ENCODE measurements at regions not wholly inside any gene's neighbourhood (a gene's known extent, or its start where the extent isn't known, plus 50 kb on each side); places are given as distances from the start of the nearest gene placed in this dataset.

- TF ChIP-seq POLR2AphosphoS5 (IDR thresholded peaks at IDR 0.05; ENCODE audit: low read depth, low read length) = no peak
- no peak for TF ChIP-seq POLR2A (IDR thresholded peaks at IDR 0.05; ENCODE audit: low read depth, low read length)
- TF ChIP-seq TAF1 (IDR thresholded peaks at IDR 0.05; ENCODE audit: low read depth, low read length) = no peak
- no peak for TF ChIP-seq SPI1 (IDR thresholded peaks at IDR 0.05; ENCODE audit: low read depth, low read length)
Observed at GRCh38 chr3:72223116-72223515, 438.2 kb upstream of the PROK2 start.

Measured in GM12891 (cell line).